LHCN-M2 (cell line): ENCODE measurements at regions not wholly inside any gene's neighbourhood (a gene's known extent, or its start where the extent isn't known, plus 50 kb on each side); places are given as distances from the start of the nearest gene placed in this dataset.
"Not testable (repeated sequence)": the region's sequence is repeated elsewhere in the genome, so short reads cannot be mapped to it uniquely, and the experiment has no call there.

Experiments used
- DNase-seq: peaks from one replicate; pipeline ENCODE4 v3.0.0-alpha.2; 2012; ENCODE audit warnings: low read depth

DNA sequence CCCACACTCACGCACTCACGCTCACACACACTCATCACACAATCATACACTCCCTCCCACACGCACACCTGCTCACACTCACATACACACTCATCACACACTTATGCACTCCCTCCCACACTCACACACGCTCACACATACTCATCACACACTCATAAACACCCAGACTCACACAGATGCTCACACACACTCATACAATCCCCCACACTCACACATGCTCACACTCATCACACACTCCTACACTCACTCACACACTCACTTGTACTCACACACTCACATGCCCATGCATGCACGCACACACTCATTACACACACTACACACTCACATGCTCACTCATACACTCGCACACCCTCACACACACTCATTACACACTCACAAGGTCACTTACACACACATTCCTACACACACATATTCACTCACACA, 131.1 kb upstream of the PDE10A start:
- no peak for DNase-seq

DNA sequence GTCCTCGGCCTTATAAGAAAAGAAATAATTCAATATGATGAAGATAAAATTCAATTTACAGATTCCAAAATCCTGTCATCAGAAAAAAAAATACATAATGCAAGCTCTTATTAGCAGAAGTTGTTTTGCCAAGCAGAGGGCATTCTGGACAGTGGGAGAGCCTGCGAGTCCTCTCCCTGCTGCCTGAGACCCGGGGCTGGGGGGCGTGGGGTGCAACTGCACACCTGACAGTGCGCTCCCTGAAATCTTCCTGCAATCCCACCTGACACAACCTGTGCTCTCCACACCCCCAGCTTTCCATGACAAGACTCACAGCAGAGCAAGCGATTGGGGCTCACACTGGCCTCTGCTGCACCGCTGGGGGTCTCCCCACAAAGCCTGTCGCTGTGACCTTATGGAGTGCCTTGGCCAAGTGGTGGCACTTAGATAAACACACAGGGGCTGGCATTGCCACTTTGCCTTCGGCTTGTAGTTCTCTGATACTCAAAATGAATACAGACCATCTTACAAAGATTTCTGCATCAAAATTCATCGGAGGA, 130.3 kb upstream of the PDE10A start:
- DNase-seq: no peak

DNA sequence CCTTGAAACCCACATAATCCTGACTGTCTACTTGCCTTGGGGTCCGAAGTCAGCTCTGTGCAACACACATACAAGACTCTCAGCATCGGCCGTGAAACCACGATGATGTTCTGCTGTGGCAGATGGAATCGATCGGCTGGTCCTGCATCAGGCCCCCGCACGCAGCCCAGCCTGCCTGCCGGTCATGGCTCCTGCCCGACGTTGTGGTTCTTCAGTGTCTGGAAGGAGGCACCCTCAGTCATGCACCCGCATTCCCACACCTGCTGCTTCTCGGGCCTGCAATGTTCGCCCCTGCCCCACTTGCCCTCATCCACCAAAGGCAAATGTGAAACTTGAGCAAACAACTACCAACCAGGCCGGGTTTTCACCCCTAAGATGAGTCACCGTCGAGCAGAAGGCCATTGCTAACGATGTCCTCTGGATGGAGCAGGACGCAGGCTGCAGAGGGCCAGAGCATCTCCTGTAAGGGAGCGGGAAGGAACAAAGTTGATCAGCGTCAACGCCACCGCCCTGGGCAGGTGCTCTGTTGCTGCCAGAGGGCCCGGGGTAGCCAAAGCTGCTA, 128.9 kb upstream of the PDE10A start:
- no peak for DNase-seq

DNA sequence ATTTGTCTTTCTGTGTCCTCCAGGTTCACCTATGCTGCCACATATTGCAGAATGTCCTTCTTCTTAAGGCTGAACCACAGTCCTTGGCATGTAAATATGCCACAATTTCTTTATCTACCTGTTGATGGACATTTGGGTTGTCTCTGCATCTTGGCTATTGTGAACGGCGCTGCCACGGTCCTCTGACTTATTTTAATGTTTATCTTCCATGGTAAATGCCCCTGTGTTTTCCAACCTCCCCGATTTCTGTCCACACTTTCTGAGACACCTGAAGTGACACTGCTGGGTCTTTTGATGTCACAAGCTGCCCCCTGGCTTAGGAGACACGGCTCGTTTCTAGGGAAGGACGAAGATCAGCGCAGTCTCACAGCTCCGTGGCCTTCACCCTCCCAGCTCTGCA, 128.3 kb upstream of the PDE10A start:
- no peak for DNase-seq

DNA sequence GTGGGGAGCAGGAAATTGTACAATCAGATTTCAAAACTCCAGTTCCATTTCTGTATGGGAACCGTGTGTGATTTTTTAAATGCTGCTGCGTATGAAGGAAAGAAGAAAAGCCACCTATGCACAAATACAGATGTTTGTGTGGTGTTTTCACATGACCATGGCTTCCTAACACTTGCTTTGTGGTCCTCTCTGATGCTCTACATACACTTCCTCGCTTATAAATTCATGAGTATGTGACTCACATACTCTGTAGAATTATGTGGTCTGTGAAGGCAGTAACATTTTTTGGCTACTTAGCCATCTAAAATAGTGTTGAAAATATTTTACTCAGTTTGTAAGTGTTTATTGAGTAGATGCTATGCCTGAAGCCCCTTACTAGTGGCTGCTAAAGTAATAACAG, 119.8 kb upstream of the PDE10A start:
- no peak for DNase-seq

DNA sequence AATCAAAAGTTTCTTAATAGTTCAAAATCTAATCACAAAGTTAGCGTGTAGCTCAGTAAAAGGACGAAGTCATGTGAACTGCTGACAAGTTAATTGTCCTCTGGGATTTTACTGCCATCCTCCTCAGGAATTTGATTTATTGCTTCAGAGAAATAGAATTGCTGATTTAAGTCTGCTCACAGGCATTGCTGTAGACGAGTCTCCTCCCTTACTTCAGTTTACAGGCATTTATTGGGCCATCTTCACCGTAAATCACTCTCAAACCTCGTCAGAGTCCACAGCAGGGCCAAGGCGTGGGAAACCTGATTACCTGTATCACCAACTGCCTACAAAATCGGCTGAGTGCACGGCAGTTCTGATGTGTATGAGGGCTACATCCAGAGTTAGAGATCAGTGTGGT, 119.1 kb upstream of the PDE10A start:
- DNase-seq: no peak

DNA sequence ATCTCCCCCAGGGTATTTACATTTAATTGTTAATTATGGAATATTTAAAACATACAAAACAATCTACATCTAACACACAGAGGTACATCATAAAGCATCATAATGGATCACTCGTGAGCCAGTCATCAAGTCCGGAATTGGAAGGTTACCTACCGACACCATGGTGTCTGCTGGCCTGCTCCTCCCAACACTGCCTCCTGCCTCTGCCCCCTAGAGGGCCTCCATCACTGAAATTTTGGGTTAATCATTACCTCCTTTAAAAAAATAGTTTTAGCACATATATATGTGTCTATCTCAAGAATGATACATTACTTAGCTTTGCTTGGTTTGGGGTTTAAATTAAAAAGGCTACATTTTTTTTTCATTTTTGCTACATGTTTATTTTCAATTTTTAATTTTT, 114.6 kb upstream of the PDE10A start:
- no peak for DNase-seq

DNA sequence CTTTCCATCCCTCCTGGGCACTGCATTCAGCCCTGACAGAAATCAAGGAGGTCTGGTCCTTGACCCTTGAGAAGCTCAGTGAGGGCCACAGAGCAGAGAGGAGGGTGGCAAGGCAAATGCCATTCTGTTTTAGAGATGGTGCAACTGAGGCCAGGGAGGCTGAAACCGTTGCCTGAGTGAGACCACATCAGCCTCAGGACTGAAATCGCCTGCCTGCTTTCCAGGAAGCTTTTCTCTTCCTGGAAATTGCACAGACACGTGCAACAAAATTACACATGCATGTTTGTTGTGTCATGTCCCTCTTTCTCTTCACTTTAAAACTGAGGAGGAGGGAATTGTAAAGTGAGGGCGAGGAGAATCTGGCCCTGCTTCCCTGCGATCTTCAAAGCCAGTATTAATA, 113.7 kb upstream of the PDE10A start:
- no peak for DNase-seq

DNA sequence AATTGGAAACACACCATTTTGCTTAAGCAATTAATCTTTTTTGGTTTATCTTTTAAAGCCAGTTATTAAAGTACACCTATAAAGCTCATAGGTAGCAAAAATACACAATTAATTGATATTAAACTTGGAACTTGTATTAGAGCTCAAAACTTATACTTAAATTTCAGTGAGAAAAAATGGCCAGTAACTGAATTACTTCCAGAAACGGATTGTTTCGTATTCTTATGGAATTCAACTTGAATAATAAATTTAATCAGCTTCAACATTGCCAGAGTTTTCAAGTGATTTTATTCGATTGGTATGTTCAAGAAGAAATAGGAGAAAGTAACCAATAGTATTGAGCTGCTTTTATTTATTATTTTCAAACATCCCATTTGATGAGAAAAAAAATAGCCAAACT, 112.7 kb upstream of the PDE10A start:
- DNase-seq: no peak

DNA sequence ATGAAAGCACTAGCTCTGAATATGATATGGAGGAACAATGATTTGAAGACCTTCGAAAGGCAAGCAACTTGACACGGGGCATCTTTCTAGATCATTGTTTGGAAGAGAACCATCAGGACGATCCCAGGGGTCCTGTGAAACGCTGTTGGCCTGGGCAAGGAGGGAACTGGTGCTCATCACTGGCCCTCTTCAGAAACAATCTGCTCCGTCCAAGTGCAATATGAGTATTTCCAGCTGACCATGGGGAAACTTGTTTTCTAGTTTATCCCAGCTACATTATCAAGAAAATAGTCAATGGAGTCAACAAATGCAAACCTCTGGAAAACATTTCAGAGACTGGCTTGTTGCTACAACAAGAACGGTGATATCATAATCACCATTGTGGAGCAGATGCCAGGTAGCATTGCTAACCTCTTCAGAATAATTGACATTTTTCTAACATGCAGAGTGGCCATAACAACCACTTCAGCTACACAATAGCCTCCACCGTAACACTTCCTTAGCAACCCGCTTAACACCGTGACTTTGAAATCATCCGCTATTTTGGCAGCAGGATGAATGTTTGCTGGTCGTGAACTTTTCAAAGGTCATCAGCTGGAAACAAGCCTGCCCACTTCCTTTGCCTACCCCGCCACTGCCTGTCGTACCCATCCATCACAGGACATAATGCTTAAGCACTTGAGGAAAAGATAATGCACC, 112.0 kb upstream of the PDE10A start:
- no peak for DNase-seq

DNA sequence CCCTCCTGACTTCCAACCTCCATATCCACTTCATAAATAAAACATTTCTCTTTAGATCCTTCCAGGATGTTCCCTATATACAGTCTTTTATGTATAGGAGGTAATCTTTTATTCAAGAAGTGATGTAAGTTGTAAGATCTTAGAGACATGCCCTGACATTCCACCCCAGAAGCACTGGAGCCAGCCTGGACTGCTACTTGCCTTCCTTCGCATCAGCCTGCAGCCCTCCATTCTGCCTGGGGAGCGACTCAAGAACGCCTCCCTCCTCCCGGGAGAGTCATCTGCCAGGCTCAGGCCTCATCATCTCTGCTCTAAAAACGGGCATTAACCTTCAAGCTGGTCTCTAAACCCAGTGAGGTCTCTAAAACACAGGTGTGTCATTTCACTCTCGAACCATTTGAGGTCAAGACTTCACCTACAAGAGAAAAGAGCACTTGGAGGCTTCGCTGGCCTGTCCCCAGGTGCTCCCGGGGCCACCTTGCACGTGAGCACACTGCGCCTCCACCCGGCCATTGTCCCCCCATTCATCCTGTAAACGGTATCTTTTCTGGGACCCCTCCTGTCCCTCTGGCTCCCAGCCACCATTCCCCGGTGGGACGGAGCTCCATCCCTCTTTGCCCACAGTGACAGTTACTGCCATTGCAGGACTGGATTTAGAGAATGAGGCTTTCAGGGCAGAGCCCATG, 107.5 kb upstream of the PDE10A start:
- no peak for DNase-seq

DNA sequence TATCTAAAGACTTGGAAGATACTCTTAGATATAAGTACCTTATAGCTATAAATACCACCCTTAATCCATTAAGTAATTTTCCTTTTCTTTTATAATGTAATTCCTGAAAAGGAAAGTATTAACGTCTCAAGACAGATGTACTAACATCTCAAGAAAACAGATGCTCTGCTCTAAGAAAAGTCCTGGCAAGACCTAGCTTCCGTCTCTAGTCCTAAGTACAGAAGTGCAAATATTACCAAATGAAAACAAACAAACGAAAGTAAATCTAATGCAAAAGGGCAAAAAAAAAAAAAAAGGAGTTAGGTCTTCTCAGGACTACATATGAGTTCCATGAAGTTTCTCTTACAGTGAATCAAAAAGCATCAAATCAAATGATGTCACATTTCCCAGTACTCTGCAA, 106.8 kb upstream of the PDE10A start:
- DNase-seq: no peak

DNA sequence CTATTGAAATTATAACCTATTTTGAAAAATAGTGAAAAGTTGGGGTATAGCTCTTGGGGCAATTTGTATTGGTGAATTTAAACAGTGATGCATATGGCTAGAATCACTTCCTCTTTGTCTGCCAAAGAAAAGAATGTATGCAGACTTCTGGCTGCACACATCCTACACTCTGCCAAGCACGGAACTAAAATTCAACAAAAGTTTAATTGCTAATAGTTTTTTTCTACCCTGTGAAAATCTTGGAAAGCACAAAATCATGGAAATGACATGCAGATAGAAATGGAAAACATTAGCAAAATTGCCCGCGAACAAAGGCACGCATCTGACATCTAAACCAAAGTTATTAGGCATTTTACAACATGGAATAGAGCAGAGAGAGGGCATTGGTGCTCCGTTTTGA, 106.4 kb upstream of the PDE10A start:
- no peak for DNase-seq

DNA sequence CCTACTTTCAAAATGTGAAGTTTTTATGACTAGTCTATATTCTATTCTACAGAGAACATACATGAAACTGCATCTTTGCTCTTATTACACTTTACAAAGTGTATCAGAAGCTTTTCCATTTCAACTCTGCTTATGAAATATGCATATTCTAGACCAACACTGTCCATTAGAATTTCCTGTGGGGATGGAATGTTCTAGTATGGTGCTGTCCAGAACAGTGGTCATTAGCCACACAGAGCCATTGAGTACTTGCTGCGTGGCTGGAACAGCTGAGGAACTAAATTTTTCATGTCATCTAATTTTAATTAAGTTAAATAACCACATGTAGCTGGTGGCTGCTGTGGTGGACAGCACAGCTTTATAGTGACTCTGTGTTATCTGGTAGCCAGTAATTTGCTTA, 105.9 kb upstream of the PDE10A start:
- no peak for DNase-seq

DNA sequence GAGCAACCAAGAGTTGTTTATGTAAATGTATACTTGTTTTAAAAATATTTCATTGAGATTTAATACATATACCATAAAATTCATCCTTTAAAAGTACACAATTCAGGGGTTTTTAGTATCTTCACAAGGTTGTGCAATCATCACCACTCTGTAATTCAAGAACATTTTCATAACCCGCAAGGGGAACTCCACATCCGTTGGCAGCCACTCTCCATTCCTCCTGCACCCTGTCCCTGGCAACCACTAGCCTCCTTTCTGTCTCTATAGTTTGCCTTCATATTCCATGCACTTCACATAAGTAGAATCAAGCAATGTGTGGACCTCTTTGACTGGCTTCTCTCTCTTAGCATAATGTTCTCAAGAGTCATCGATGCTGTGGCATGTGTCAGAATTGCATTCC, 104.2 kb upstream of the PDE10A start:
- no peak for DNase-seq

DNA sequence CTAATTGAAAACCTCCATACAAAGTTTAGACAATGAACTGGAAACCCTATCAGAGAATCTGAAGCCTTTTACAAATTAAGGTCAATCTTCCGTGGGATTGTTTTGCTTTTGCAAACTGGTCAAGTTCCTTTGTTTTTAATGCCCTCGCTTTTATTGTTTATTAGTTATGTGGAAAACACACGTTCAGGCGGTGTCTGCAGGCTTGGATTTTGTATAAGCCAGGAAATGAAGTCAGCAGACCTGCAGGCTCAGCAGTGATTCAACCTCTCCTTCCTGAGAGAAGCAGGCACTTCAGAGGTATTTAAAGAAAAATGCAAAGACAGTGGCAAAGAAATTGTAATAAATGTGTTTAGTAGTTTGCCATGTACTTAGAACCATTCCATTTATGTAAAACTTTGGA, 103.4 kb upstream of the PDE10A start:
- DNase-seq: no peak

DNA sequence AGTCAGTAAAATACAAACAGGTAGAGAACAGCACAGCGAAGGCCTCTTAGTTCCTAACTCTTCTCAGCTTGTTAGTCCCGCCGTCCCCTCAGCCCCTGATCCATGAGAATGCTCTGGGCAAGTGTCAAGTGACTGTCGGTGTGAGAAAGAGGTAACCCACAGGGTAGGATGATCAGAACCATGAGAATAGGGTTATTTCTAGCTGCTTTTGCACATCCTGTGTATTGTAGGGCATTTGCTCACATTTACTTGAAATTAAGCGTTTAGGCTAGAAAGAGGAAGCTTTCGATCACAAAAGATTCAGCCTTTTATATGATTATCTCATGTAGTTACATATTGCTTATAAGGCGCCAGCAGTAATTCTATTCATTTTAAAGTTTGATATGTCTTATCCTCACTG, 103.0 kb upstream of the PDE10A start:
- DNase-seq: no peak

DNA sequence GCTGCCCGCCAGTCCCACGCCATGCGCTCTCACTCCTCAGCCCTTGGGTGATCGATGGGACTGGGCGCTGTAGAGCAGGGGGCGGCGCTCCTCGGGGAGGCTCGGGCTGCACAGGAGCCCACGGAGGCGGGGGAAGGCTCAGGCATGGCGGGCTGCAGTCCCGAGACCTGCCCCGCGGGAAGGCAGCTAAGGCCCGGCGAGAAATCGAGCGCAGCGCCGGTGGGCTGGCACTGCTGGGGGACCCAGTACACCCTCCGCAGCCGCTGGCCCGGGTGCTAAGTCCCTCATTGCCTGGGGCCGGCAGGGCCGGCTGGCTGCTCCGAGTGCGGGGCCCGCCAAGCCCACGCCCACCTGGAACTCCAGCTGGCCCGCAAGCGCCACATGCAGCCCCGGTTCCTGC, 102.2 kb upstream of the PDE10A start:
- DNase-seq: not testable (repeated sequence)

DNA sequence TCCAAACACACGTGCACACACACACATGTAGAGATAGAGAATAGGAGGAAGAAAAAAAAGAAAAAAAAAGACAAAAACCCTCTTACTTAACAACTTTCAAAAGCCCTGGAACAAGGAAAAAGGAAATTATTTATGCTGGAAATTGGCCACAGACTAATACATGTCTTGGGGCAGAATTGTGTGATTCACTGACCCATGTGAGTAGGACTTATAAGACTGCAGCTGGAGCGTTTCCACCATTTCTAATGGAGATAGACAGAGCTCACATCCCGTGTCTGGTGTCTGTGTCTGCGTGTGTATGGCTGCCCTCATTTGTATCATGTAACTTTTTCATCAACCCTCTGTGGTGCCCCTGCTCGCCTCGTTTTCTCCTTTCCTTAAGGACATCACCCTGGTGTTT, 99.8 kb upstream of the PDE10A start:
- DNase-seq: no peak

DNA sequence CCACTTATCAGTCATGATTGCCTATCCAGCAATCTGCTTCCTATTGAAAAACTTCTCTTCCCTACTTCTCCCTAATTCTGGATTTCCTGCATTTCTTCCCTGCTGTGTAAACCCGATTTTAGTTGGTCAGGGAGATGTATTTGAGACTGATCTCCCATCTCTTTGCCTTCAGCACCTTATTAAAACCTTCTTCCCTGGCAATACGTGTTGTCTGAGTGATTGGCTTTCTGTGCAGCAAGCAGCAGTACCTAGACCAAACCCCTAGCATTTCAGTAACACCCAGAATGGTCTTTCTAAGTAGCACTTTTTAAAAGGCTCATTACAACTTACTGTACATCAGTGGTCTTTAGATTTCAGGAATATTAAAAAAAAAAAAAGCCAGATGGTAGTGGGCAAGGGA, 99.1 kb upstream of the PDE10A start:
- no peak for DNase-seq

DNA sequence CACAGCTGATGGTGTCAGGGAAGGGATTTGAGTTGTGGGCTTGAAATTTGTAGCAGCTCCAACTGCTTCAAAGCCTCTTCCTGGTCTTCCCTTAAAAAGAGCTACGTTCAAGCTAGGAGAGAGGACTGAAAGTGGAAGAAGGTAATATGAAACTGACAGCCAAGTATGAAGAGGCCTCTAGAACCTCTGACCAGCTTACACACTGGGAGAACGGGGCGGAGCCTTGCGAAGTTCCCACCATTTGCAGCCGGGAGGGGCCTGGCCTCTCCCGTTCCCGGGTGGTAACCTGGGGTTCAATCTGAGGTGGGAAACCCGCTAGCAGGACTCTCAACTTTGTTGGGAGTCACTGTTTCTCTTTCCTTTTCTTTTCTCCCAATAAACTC, 97.8 kb upstream of the PDE10A start:
- DNase-seq: no peak

DNA sequence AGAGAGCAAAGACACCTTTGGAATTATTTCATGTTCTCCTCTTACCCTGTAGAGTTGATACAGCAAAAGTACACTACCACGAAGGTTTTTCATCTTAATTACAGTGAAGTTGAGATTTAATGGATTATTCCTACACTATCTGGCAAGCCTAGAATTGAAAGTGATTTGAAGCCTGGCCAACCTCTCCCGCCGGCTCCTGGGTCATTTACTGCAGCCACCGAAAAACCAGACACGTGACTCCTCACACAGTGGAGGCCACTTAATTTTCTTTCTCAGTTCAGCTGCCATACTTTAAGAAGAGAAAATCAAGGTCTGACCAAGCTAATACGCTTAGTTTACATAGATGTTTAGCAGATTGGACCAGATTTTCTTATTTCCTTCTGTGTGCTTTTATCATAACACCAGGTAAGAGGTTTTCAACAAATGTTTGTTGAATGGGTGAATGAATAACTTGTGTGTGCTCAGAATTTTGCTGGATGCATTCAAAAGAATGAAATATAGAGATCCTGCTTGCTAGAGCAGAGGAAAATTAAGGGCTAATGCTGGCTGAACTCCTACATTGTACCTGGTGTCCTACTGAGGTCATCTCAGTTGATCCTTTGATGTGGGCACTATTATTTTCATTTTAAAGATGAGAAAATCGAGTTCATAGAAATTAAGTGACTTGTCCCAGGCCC, 97.2 kb upstream of the PDE10A start:
- DNase-seq: no peak

DNA sequence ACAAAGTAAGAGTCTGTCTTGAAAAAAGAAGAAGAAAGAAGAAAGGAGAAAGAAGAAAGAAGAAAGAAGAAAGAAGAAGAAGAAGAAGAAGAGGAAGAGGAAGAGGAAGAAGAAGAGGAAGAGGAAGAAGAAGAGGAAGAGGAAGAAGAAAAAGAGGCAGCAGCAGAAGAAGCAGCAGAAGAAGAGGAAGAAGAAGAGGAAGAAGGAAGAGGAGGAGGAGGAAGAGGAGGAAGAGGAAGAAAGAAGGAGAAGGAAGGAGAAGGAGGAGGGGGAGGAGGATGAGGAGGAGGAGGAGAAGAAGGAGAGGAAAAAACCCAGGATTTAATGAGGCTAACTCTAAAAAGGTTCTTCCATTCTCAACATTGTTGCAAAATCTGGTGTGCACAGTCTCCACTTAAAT, 95.4 kb upstream of the PDE10A start:
- DNase-seq: no peak
